ENCODE measurements at regions not wholly inside any gene's neighbourhood (a gene's known extent, or its start where the extent isn't known, plus 50 kb on each side); places are given as distances from the start of the nearest gene placed in this dataset.
"Not testable (repeated sequence)": the region's sequence is repeated elsewhere in the genome, so short reads cannot be mapped to it uniquely, and the experiment has no call there.

- no peak for DNase-seq (ENCODE audit: low read depth in 2 of 2)
Observed at GRCh38 chr5:118604106-118604505, 384.2 kb downstream of the DTWD2 start.

DNA sequence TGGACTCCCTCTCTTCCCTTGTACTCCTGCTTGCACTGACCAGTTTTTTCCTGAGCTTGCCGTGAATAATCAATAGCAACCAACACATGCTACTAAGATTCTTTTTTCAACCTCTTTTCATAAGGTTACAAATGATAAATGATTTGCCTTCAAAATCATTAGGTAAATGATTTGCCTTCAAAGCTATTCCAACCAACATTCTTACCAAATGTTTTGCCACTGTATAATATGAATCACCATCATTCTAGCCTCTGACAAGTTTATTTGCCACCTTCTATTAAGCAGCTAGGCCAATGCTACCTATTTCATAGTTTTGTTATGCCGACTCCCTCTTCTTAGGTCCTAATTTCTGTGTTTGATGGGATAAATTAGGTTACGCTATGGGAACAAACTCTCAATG lies 385.1 kb downstream of the DTWD2 start:
- no peak for DNase-seq (ENCODE audit: low read depth in 2 of 2)

DNA sequence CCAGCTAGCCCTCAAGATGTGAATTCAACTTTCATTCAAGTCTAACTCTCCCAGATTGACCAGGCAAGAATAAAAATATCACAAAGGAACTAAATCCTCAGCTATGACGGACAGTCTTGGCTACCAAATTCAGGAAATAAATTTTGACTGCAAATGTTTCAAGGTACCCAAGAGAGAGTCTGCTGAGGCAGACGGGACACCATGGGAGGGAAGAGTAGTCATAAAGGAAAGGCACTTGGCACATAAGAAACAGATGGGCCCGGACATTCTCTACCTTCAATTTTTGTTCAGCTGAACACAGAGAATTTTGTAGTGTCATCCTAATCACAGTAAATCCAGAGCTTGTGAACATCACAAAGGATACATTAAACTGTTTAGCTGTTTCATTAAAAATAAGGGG lies 390.0 kb downstream of the DTWD2 start:
- no peak for DNase-seq (ENCODE audit: low read depth in 2 of 2)

GRCh38 chr5:118597543-118597942 lies 390.8 kb downstream of the DTWD2 start:
- no peak for DNase-seq (ENCODE audit: low read depth in 2 of 2)

- no peak for DNase-seq (ENCODE audit: low read depth in 2 of 2)
Observed at GRCh38 chr5:118596255-118596654, 392.1 kb downstream of the DTWD2 start.

GRCh38 chr5:118593003-118593328 lies 395.4 kb downstream of the DTWD2 start:
- DNase-seq (ENCODE audit: low read depth in 2 of 2): no peak

- DNase-seq (ENCODE audit: low read depth in 2 of 2): no peak
Observed at GRCh38 chr5:118592229-118593002, 395.9 kb downstream of the DTWD2 start.

DNA sequence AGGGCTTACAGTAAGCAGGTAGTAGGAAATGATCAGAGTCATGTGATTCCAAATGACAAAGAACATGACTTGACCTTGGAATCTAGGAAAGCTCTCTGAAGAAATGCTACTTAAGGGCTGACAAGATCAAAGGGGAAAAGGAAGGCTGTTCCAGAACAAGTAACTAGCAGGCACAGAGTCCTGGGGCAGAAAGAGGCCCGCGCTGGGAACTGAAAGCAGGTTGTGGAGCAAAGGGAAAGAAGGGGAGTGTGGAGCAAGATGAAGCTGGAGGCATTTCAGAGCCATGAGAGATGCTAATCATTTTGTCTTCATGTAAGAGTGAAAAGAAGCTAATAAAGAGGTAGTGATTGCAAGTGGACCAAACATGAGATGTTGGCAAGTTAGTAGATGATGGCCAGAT lies 397.5 kb downstream of the DTWD2 start:
- DNase-seq (ENCODE audit: low read depth in 2 of 2): no peak

GRCh38 chr5:118580949-118581348 lies 407.4 kb downstream of the DTWD2 start:
- no peak for DNase-seq (ENCODE audit: low read depth in 2 of 2)

- DNase-seq (ENCODE audit: low read depth in 2 of 2): no peak
Observed at GRCh38 chr5:118578093-118578492, 410.3 kb downstream of the DTWD2 start.

DNA sequence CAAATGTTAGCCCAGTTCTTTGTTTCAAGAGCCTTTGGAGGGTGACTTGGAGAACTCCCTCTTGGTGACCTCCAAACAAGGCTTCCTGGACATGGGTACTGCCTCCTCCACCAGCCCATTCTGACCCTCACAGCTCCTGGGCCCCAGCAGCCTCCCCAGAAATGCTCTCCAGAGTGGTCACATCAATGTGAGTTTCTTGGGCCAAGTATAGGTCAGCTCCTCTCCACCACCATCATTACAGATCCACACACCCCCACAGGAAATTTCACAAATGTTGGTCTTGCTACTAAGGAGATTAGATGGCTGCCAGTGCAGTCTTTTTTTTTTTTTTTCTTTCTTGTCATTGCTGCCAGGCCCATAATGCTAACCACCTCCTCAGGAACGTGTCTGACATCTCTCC lies 410.7 kb downstream of the DTWD2 start:
- DNase-seq (ENCODE audit: low read depth in 2 of 2): no peak

GRCh38 chr5:118570276-118570675 lies 418.1 kb downstream of the DTWD2 start:
- not testable (repeated sequence) for DNase-seq (ENCODE audit: low read depth in 2 of 2)

DNA sequence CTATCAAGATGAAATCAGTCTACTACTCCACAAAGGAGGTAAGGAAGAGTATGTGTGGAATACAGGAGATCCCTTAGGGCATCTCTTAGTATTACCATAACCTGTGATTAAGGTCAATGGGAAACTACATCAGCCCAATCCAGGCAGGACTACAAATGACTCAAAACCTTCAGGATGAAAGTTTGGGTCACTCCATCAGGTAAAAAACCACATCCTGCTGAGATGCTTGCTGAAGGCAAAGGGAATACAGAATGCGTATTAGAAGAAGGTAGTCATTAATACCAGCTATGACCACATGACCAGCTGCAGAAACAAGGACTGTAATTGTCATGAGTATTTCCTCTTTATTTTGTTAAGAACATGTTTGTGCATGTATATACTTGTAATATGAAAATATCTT lies 418.8 kb downstream of the DTWD2 start:
- DNase-seq (ENCODE audit: low read depth in 2 of 2): not testable (repeated sequence)

DNA sequence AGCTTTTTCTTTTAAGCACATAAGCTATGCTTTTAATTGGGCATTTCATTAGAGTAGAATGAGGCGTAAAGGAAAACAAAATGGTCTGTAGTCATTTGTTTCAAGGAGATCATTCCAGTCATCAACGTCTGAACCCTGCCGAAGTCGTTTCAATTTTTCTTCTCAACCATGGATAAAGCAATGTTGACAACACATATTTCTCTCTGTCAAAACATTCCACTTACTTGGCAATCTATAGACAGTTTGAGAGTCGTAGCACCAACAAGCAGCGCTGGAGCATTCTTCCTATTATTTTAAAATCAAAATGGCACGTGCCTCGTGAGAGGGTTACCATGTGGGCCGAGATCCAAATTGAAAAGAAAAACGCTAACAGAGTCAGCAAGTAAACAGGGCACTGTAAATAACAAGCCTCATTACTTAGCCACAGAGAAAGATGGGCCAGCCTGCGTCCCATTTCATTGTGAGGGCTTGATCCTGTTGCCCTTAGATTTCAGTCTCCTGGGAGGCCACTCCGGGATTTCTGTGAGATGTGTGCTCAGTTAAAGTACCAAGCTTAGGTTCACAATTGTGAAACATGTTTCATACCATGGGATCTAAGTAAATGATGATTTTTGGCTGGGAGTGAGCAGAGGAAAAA lies 422.9 kb downstream of the DTWD2 start:
- DNase-seq (ENCODE audit: low read depth in 2 of 2): no peak

DNA sequence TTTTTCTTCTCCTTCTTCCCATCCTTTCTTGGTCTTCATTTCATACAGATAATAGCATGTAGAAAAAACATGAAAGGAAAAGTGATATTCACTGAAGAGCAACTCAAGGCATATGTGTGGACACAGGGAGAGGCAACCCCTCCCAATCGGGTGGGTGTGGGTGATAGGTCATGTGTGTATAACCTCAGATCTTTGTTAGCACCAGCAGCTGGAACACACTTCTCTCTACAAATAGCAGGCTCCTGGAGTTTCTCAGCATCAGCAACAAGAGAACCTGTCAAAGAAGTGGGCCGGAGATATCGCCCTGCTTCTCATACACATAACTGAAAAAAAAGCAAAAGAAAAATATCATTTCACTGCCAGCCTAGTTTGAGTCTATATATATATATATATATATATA lies 426.4 kb downstream of the DTWD2 start:
- DNase-seq (ENCODE audit: low read depth in 2 of 2): no peak

DNA sequence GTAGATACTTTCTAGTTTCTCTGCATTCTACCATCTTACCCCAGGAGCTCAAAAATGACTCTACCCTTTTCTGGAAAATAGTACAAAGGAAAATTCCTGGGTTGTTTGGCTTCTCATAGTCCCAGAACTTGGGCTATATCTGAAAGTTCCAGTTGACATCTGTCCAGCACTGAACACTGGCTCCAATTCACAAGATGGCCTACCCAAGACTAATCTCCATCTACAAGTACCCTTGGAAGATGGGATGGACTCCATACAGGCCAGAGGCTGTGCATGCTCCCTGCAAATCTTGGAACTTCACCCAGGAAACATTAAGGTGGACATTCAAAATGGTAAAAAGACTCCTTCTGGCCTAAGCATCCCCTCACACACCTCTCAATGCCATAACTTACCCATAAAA lies 427.1 kb downstream of the DTWD2 start:
- DNase-seq (ENCODE audit: low read depth in 2 of 2): no peak

GRCh38 chr5:118558871-118559270 lies 429.5 kb downstream of the DTWD2 start:
- DNase-seq (ENCODE audit: low read depth in 2 of 2): no peak

GRCh38 chr5:118557251-118557661 lies 431.1 kb downstream of the DTWD2 start:
- no peak for DNase-seq (ENCODE audit: low read depth in 2 of 2)

DNA sequence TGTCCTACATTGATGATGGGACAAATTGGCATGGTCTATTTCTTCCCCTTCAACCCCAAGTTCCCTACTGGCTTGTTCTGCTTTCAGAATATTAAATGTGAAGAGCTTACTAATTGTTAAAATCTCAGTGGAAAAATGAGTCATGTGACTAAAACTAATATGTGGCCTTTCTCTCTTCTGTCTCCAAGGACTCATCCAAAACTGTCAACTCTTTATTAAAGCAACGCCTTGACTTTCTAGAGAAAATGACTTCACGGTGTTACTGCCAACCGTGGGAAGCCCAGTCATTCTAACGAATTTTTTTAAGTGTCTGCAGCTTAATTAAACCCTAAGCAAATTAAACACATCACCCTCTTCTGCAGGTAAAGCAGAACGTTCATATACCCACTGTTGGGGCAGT lies 431.6 kb downstream of the DTWD2 start:
- DNase-seq (ENCODE audit: low read depth in 2 of 2): no peak

- no peak for DNase-seq (ENCODE audit: low read depth in 2 of 2)
Observed at GRCh38 chr5:118555727-118556126, 432.6 kb downstream of the DTWD2 start.

GRCh38 chr5:118554981-118555380 lies 433.4 kb downstream of the DTWD2 start:
- DNase-seq (ENCODE audit: low read depth in 2 of 2): no peak

DNA sequence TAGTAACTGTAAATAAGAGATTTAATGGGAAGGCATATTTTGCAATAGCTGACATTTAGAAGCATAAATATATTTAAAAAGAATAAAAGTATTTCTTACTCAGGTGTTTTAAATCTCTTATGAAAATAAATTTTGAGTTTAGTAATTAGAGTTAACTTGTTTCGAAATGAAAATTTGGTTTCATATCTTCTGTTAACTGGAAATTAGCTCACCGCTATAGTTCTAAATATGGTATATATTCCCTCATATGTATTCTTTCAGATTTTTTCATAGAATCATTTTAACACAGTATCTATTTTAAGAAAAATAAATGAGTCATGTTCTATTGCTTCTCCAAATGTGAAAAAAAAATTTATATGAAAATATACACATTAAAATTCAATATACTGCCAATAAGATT lies 434.1 kb downstream of the DTWD2 start:
- DNase-seq (ENCODE audit: low read depth in 2 of 2): no peak

DNA sequence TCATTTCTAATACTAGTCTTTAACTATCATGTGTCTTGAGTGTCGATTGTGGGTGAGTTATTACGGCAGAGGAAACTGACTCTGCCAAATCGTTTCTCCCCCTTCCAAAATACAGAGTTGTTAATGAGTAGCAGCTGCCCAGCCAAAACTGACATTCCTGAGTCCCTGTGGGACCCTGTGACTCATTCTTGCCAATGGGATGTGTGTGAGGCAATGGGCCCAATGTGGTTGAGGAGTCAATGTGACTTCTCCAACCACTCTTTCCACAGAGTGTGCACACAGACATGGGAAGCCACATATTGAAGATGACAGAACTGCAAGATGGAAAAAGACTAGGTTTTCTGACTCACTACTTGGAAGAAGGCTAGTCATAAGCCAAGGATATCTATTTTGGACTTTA lies 434.7 kb downstream of the DTWD2 start:
- no peak for DNase-seq (ENCODE audit: low read depth in 2 of 2)
